ENCODE measurements at regions not wholly inside any gene's neighbourhood (a gene's known extent, or its start where the extent isn't known, plus 50 kb on each side); places are given as distances from the start of the nearest gene placed in this dataset.

DNA sequence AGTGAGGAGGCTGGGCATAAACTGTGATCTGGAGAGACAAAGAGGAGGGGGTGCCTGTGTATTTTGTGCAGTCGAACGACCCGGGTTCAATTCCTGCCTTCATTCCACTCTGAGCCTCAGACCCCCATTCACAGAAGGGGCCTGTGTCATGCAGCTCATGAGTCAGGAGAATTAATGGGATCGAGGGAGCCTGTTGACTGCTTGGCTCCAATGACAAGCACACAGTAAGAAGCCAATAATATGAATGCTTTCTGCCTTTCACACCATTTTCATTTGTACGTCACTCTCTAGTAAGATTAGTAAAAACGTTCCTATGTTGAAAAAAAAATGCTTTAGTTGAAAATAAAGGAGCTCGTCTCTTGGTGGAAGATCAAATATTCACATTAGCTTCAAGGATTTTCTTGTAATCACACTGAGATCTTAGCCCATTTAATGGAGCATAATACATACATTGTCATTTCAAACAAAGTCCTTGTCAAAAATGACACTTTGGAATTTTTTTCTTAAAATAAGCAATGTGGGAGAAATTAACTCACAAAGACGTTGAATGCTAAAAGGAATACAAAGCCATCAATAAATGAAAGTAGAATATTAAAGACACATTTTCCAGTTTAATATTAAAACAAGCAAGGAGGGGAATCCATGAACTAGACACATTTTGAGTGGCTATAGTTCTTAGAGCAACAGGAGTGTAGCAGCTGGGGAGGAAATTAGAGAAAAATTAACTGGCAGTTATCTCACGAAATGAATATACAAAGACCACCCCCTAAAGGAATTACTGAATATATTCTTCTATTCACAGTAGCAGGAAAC, 246.7 kb upstream of the AFDN start:
- TF ChIP-seq, protein P1, sequence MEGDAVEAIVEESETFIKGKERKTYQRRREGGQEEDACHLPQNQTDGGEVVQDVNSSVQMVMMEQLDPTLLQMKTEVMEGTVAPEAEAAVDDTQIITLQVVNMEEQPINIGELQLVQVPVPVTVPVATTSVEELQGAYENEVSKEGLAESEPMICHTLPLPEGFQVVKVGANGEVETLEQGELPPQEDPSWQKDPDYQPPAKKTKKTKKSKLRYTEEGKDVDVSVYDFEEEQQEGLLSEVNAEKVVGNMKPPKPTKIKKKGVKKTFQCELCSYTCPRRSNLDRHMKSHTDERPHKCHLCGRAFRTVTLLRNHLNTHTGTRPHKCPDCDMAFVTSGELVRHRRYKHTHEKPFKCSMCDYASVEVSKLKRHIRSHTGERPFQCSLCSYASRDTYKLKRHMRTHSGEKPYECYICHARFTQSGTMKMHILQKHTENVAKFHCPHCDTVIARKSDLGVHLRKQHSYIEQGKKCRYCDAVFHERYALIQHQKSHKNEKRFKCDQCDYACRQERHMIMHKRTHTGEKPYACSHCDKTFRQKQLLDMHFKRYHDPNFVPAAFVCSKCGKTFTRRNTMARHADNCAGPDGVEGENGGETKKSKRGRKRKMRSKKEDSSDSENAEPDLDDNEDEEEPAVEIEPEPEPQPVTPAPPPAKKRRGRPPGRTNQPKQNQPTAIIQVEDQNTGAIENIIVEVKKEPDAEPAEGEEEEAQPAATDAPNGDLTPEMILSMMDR (IDR thresholded peaks at IDR 0.05; ENCODE audit: control extremely low read depth, extremely low read depth, low read depth, missing control alignments), result no peak
- POLR2A ChIA-PET, result no interaction called here

DNA sequence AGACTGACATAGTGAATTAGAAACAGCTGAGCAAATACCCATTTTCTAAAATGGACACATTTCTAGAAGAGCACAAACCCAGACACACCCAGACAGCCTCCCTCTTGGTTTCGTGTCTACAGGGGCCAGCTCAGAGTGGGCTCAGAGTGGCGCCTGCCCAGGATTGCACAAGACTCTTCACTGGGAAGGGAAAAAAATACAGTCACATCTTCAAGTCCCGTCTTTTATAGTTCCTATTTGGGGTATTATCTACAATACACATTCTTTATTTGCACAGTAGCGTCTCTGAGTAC, 246.1 kb upstream of the AFDN start:
- TF ChIP-seq, protein P1 (IDR thresholded peaks at IDR 0.05; ENCODE audit: control extremely low read depth, extremely low read depth, low read depth, missing control alignments), result no peak
- no peak for DNase-seq (ENCODE audit: extremely low spot score)
- CTCF ChIA-PET, result no interaction called here
- POLR2A ChIA-PET, result no interaction called here

More for the DNA sequence above, 246.7 kb upstream of the AFDN start:
- no peak for DNase-seq (ENCODE audit: extremely low spot score)
- CTCF ChIA-PET, result no interaction called here

DNA sequence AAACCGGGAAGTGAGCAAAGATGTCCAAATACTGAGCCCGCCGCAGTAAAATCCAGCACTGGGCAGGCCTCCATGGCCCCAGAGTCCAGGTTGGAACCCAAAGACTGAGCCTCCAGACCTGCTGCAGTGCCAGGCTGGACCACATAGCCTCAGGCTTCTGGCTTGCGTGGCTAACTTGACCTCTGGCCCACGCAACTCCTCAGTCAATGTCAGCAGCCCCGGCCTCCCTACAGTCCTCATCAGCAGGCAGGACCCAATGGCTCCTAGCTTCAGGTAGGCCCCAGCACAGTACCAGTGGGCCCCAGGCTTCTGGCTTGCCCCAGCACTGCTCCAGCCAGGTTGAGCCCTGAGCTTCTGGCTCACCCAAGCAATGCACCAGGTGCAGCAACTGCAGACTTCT, 245.1 kb upstream of the AFDN start:
- TF ChIP-seq, protein P1 (IDR thresholded peaks at IDR 0.05; ENCODE audit: control extremely low read depth, extremely low read depth, low read depth, missing control alignments), result no peak
- CTCF ChIA-PET, result no interaction called here
- POLR2A ChIA-PET, result no interaction called here
- DNase-seq (ENCODE audit: extremely low spot score), result no peak

DNA sequence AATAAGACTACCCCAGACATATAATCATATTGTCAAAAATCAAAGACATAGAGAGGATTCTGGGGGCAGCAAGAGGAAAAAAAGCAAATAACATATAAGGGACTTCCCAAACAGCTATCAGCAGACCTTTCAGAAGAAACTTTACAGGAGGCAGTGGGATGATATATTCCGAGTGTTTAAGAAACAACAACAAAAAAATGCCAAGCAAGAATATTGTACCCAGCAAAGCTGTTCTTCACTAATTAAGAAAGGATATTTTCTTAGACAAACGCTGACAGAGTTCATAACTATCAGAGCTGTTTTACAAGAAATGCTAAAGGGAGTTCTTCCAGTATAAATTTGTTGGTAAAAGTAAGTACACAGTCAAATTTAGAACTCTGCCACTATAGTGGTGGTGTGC, 243.3 kb upstream of the AFDN start:
- CTCF ChIA-PET, result no interaction called here

DNA sequence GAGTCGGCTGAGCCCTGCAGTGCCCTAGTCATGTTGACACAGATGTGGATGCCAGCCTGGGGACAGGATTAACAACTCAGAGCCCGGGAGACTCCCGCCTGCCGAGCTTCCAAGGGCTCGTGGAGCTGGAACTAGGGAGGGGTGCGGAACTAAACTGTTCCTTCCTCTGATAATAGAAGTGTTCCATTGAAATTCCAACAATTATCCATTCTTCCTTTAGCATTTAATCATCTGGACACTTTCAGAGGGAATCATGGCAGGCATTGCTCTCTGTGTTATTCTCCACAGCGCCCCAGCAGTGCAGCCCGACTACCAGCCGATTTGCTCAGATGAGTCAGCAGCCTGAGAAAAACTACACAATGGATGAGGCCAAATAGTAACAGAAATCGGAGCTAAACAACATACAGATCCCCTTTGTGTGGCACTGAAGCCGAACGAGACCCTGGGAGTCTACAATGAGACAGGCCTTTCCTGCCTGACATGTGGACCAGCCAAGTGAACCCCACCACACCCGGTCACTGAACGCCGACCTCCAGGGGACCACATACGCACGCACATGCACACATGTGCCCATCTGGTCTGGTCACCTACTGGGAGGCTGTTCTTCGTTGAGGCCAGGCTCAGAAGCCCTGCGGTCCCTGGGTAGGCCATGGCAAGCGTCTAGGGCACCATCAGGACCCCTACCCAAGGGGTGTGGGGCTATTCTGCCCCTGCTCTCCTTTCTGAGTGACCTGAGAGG, 238.4 kb upstream of the AFDN start:
- no peak for DNase-seq (ENCODE audit: extremely low spot score)
- CTCF ChIA-PET, result no interaction called here
- TF ChIP-seq, protein P1 (IDR thresholded peaks at IDR 0.05; ENCODE audit: control extremely low read depth, extremely low read depth, low read depth, missing control alignments), result no peak
- POLR2A ChIA-PET, result no interaction called here

More for the DNA sequence above, 243.3 kb upstream of the AFDN start:
- TF ChIP-seq, protein P1 (IDR thresholded peaks at IDR 0.05; ENCODE audit: control extremely low read depth, extremely low read depth, low read depth, missing control alignments), result no peak
- POLR2A ChIA-PET, result no interaction called here
- DNase-seq (ENCODE audit: extremely low spot score), result no peak

DNA sequence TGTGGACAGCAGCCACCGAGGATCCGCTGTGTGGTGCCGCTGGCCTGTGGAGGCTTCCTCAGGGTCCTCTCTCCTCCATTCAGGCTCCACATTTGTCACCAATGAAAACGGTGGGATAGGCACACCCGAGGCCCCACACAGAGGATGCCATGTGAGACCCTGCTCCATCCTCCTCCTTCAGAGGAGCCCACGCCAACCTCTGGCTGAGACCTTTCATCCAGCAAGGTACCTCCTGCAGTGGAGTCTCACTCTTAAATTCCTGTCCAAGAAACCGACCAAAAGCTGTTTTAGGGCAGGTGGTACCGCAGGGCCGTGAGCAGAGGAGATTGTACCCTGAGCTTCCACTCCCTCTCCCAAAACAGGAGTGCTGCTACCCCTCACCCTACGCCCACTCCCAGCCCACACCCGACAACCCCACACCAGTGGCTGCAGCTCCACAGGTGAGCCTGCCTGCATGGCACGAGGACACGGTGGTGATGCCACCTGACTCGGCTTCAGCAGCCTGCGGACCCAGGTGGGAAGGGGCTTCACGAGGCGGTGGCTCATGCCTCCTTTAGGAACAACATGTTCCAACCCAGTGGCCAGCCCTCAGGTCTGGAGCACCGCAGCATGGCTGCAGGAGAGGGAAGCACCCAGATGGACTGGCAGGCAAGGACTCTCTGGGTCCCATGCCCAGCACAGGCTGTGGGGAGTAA, 237.6 kb upstream of the AFDN start:
- ChIA-PET POLR2A (no interaction called here), CTCF (no interaction called here)
- DNase-seq (ENCODE audit: extremely low spot score), result no peak
- TF ChIP-seq, protein P1 (IDR thresholded peaks at IDR 0.05; ENCODE audit: control extremely low read depth, extremely low read depth, low read depth, missing control alignments), result no peak

Data from GM10248 (cell line).